ENCODE measurements at regions not wholly inside any gene's neighbourhood (a gene's known extent, or its start where the extent isn't known, plus 50 kb on each side); places are given as distances from the start of the nearest gene placed in this dataset.

DNA sequence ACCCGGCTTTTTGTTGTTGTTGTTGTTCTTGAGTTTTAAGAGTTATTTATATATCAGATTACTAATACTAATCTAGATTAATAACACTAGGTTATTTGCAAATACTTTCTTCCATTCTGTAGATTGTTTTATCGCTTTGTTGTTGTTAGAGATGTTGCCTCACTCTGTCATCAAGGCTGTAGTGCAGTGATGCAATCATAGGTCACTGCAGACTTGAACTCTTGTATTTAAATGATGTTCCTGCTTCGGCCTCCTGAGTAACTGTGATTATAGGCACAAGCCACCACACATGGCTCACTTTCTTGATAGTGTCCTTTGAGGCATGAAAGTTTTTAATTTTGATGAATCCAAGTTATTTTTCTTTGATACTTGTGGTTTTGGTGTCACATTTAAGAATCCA lies 129.0 kb downstream of the VSIG4 start:
- no peak overlapping the region for H3K9ac ChIP-seq
- H3K27me3 ChIP-seq, result no peaks in the 10 kb centered on the region
- no peaks in the 10 kb centered on the region for H3K79me2 ChIP-seq (ENCODE audit: low read depth)

DNA sequence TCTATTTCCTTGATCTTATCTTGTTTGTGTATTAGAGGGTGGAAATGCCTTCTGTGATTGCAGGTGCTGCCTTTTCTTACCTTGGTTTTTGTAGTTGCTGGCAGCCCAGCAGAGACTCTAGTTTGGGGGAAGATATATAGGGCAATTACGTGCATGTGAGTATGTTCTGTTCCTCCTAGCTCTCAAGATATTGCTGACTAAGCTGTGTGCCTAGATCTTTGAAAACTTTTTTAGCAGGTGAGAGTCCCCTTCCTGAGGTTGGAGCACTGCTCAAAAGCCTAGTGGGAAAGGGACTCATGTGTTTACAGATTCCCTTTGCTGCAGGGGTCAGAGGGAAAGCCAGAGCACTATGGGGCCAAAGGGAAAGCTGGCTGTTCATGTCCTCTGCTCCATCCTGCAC lies 136.1 kb downstream of the VSIG4 start:
- no peak overlapping the region for H3K4me3 Mint-ChIP-seq
- Histone ChIP-seq H3K4me3 (no peak overlapping the region), H3K79me2 (ENCODE audit: low read depth) (no peaks in the 10 kb centered on the region), H2AFZ (replicated peaks) (no peak overlapping the region), H4K20me1 (ENCODE audit: low read depth) (no peaks in the 10 kb centered on the region), H3K4me2 (no peak overlapping the region), H3K4me1 (no peaks in the 10 kb centered on the region), H3F3A (ENCODE audit: low read depth) (no peaks in the 10 kb centered on the region), H3K36me3 (no peaks in the 10 kb centered on the region), H3K9me3 (ENCODE audit: low read depth) (no peaks in the 10 kb centered on the region), H3K27me3 (no peaks in the 10 kb centered on the region), H3K9ac (no peak overlapping the region), H3K27ac (no peak overlapping the region)
- H3K27ac Mint-ChIP-seq, result no peak overlapping the region
- no peaks in the 10 kb centered on the region for H3K9me3 Mint-ChIP-seq
- TF ChIP-seq, protein P1, sequence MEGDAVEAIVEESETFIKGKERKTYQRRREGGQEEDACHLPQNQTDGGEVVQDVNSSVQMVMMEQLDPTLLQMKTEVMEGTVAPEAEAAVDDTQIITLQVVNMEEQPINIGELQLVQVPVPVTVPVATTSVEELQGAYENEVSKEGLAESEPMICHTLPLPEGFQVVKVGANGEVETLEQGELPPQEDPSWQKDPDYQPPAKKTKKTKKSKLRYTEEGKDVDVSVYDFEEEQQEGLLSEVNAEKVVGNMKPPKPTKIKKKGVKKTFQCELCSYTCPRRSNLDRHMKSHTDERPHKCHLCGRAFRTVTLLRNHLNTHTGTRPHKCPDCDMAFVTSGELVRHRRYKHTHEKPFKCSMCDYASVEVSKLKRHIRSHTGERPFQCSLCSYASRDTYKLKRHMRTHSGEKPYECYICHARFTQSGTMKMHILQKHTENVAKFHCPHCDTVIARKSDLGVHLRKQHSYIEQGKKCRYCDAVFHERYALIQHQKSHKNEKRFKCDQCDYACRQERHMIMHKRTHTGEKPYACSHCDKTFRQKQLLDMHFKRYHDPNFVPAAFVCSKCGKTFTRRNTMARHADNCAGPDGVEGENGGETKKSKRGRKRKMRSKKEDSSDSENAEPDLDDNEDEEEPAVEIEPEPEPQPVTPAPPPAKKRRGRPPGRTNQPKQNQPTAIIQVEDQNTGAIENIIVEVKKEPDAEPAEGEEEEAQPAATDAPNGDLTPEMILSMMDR (IDR thresholded peaks at IDR 0.05), result no peak
- TF ChIP-seq EZH2phosphoT487 (IDR thresholded peaks at IDR 0.05), result no peak
- TF ChIP-seq EZH2 (IDR thresholded peaks at IDR 0.05), result no peak
- no peaks in the 10 kb centered on the region for H3K36me3 Mint-ChIP-seq
- H3K4me1 Mint-ChIP-seq, result no peaks in the 10 kb centered on the region
- no peak for DNase-seq (ENCODE audit: low spot score)
- H3K27me3 Mint-ChIP-seq (ENCODE audit: insufficient read depth, low read depth), result peaks cover 3% of the 10 kb centered on the region

More for the DNA sequence above, 129.0 kb downstream of the VSIG4 start:
- Mint-ChIP-seq H3K4me1 (no peaks in the 10 kb centered on the region), H3K27ac (no peak overlapping the region), H3K9me3 (peaks cover 2% of the 10 kb centered on the region), H3K36me3 (no peaks in the 10 kb centered on the region), H3K27me3 (ENCODE audit: insufficient read depth, low read depth) (no peaks in the 10 kb centered on the region), H3K4me3 (no peak overlapping the region)
- Histone ChIP-seq H3K27ac (no peak overlapping the region), H3K9me3 (ENCODE audit: low read depth) (peaks cover 16% of the 10 kb centered on the region), H3F3A (ENCODE audit: low read depth) (no peaks in the 10 kb centered on the region), H4K20me1 (ENCODE audit: low read depth) (no peaks in the 10 kb centered on the region), H3K4me1 (no peaks in the 10 kb centered on the region), H3K4me3 (no peak overlapping the region), H2AFZ (replicated peaks) (no peak overlapping the region), H3K4me2 (no peak overlapping the region), H3K36me3 (no peaks in the 10 kb centered on the region)
- no peak for DNase-seq (ENCODE audit: low spot score)
- no peak for TF ChIP-seq EZH2phosphoT487 (IDR thresholded peaks at IDR 0.05)
- no peak for TF ChIP-seq EZH2 (IDR thresholded peaks at IDR 0.05)
- TF ChIP-seq, protein P1 (IDR thresholded peaks at IDR 0.05), result no peak

DNA sequence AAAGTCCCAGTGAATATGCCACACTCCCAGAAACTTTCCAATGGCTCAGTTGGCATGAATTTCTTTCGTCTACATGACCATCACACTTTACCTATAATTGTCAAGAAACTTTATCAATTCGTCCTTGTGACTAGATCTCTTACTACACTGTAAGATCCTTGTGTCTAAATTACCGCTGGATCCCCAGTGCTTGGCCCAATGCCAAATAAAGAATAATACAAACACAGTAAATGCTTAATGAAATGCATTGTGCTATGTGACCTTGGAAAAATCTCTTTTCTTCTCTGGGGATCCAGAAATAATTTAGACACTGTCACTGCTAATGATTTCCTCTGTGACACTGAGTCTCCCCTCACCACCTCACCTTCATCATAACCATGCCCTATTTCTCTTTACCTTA lies 137.9 kb downstream of the VSIG4 start:
- Histone ChIP-seq H3K27me3 (no peaks in the 10 kb centered on the region), H3K79me2 (ENCODE audit: low read depth) (no peaks in the 10 kb centered on the region), H4K20me1 (ENCODE audit: low read depth) (no peaks in the 10 kb centered on the region), H3K27ac (no peak overlapping the region), H2AFZ (replicated peaks) (no peak overlapping the region), H3K9me3 (ENCODE audit: low read depth) (no peaks in the 10 kb centered on the region), H3K4me3 (no peak overlapping the region), H3K4me1 (no peaks in the 10 kb centered on the region), H3K4me2 (no peak overlapping the region), H3K9ac (no peak overlapping the region), H3K36me3 (no peaks in the 10 kb centered on the region), H3F3A (ENCODE audit: low read depth) (no peaks in the 10 kb centered on the region)
- Mint-ChIP-seq H3K36me3 (no peaks in the 10 kb centered on the region), H3K27ac (no peak overlapping the region), H3K4me1 (no peaks in the 10 kb centered on the region), H3K4me3 (no peak overlapping the region), H3K27me3 (ENCODE audit: insufficient read depth, low read depth) (peaks cover 3% of the 10 kb centered on the region), H3K9me3 (no peaks in the 10 kb centered on the region)
- DNase-seq (ENCODE audit: low spot score), result no peak
- TF ChIP-seq EZH2phosphoT487 (IDR thresholded peaks at IDR 0.05) (no peak), EZH2 (IDR thresholded peaks at IDR 0.05) (no peak)
- TF ChIP-seq, protein P1 (IDR thresholded peaks at IDR 0.05), result no peak

All from neural progenitor cell (in vitro differentiated cells).